Left hindlimb (tissue), 1 donor: ENCODE measurements at regions not wholly inside any gene's neighbourhood (a gene's known extent, or its start where the extent isn't known, plus 50 kb on each side); places are given as distances from the start of the nearest gene placed in this dataset.
"Not testable (repeated sequence)": the region's sequence is repeated elsewhere in the genome, so short reads cannot be mapped to it uniquely, and the experiment has no call there.

Experiments used
- DNase-seq: peaks from one replicate; pipeline ENCODE4 v3.0.0-alpha.2; 2018

DNA sequence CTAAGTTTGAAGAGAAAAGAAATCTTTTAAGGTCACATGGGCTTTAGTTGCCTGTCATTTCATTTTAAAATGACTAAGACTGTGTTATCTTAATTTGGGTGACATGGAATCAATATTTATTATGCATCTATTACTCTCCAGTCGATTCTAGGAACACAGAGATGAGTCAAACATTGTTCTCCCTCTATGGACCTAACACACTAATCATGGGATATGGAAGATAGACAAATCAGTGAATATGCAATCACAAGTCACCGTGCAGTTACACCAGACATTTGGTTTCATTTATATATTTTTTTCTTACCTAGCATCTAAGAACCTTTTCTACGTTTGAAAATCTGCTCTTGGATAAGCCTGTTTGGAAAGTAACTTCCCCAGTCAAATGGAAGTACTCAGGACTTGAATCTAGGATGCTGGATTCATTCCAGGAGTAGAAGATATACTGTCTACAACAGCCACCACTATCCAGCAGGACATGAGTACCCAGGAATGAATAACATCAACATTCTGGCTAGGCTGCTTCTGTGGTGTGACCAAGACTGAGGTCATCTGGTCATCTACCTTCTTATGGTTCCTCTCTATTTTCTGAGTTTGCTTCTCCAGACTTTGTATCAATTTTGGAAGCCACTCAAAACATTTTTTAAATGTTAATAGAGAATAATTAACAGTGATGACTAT lies 902.9 kb upstream of the LRRN3 start:
- DNase-seq, result no peak

GRCh38 chr7:110204527-110204926 lies 886.4 kb upstream of the LRRN3 start:
- DNase-seq, result no peak

DNA sequence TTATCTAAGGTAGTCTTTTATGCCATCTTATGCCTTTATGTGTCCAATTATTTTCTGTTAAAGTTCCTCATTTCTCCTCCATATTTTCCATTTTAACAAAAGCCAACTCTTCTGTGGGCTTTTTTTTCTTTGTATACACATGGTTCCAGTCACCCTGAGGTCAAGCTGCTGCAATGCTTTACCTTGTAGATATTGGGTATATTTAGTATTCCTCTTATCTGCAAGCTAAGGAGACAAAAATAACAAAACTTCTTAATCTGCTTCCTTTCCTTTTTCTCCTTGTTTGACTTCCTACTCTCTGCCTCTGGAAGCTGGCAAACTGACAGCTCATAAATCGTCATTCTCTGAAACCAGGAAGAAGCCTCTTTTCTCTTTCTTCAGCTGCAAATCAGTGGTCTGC lies 885.0 kb upstream of the LRRN3 start:
- no peak for DNase-seq

DNA sequence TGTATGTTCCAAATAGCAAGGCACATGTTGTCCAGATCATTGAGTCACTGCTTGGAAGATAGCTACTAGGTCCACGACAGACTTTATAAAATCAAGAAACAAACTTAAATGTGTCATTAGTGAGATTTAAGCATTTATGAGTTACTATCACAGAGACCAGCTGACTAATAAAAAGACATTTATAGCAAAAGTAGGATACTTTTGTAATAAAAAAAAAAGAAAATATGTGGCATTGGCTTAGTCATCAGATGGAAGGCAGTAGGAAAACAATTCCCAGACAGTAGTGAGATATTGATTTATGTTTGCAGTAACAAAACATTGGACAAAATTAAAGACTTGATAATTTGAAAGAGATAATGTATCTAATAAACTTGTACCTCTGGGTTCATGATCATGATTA lies 881.0 kb upstream of the LRRN3 start:
- no peak for DNase-seq

DNA sequence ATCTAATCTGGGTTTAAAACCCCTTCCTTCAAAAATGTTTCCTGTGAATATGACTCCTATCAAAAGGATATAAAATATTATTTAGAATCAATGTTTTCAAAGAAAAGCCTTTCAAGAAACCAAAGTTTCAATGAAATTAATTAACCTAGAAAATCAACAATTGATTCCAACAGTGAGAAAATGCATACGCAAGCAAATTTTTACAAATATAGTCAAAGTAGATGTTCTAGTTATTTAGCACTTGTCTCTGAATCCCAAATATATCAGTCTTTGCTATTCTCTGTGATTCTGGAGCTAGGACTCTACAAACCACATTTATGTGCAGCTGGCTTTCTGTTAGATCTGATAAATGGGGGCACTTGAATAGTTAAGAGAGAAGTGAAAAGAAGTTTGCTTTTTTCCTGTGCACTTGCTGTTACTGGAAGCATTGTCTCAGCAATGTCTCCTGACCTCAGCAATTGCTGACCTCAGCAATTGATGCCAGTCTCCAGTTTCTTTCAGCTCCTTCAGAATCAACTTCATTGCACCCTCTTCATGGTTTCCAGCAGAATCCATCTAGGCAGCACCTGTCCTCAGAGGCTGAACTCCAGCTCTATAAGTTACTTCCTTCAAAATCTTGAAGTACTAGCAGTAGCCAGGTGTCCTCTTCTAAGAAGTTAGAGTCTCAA lies 879.9 kb upstream of the LRRN3 start:
- no peak for DNase-seq

DNA sequence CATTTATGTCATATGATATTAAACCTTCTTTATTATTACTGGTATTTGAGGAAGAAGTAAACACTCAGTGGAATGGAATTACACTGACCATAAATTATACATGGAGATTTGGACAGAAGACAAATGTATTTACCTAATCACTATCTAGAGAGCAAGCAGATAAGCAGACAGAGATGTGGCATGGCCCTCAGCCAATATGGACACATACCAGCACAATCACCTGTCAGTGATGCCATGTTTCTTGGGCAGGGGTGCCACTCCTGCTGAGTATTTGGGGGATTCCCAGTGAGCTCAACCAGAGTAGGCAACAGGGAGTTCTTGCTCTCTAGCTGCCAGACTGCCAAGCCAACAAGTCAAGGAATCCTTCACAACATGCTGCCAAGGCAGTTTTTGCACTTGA lies 866.3 kb upstream of the LRRN3 start:
- DNase-seq, result no peak

DNA sequence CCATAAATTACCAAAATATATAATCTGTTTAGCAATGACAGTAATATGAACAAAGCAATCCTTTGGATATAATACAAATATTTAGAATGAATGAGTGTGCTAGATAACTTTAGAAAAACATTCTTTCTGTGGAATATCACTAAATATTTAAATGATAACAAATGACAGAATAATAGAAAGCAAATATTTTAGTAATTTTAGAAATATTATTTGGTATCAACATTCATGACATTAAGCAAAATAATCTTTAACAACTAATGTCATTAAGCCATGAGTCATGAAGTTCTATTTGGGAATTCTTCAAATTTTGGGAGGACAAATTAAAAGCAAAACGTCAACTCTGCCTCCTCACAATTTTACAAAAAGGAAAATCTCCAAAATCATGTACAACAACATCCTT lies 844.8 kb upstream of the LRRN3 start:
- DNase-seq, result no peak

GRCh38 chr7:110253093-110253492 lies 837.8 kb upstream of the LRRN3 start:
- no peak for DNase-seq

DNA sequence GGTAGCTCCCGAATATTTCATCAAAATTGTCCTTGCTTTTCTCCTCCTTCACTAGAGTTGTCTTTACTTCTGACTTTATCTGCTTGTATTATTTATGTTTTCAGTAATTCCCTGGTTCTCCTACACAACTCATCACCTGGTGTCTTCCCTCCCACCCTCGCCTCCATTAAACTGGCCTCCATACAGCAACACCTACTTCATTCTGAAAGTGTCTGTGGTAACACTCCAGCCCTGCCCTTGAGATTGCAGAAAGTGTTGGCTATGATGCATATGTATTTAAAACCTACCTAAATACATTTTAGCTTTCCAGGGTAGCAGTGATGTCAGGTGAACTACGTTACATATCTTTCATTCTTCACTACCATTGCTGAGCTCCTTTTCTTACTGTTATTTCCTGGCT lies 833.3 kb upstream of the LRRN3 start:
- DNase-seq, result no peak

GRCh38 chr7:110262251-110262650 lies 828.7 kb upstream of the LRRN3 start:
- DNase-seq, result no peak

DNA sequence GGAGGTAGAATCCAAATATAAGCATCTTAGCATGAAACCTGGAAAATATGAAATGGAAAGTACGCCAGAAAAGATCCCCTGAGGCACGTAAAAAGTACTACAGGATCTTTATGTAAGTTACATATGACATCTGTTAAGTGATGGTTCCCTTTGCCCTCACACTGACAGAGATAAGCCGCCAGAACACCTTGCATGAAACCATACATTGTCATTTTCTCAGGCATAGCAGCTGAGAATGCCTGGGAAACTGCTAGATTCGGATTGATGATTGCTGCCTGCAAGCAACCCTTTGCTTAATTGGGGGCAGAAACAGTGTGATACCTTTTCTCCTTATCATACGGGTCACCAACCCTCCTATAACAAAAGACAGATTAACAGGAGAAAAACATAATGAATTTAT lies 826.6 kb upstream of the LRRN3 start:
- no peak for DNase-seq

GRCh38 chr7:110281362-110281761 lies 809.6 kb upstream of the LRRN3 start:
- DNase-seq, result no peak

DNA sequence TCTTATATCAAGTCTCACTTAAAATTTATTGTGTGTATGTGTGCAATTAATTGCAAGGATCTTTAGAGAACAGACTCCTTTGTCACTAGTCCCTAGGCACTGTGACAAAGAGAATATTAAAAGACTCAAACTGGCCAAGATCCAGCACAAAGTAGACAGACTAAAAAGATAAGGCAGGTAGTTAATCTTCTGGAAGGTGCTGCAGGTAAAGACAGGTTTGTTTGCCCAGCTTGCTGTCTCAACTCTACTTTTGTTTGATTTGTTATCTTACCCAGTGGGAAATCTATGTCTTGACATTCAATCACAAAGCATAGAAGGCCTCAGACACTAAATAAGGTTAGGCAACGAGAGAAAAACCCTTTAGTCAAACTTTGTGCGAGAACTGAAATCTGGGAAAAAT lies 807.9 kb upstream of the LRRN3 start:
- no peak for DNase-seq

DNA sequence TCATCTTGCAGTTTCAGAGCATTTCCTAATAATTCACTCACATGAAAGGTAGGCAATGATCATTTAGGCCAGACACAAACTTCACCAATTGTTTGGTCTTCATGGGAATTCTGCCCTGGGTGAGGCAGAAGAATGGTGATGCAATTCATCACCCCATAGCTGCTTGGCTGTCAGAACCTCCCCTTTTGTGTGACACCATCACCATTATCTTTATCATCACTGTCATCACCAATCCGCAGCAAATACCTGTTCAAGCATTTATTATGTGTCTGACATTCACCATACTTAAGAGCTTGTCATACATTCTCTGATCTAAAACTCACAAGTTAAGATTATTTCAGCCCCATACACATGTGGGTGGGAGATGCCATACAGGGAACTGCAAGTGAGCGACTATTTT lies 799.5 kb upstream of the LRRN3 start:
- no peak for DNase-seq

- DNase-seq, result no peak
Measured at GRCh38 chr7:110296321-110296720, 794.6 kb upstream of the LRRN3 start.

GRCh38 chr7:110307776-110308175 lies 783.2 kb upstream of the LRRN3 start:
- DNase-seq, result no peak

DNA sequence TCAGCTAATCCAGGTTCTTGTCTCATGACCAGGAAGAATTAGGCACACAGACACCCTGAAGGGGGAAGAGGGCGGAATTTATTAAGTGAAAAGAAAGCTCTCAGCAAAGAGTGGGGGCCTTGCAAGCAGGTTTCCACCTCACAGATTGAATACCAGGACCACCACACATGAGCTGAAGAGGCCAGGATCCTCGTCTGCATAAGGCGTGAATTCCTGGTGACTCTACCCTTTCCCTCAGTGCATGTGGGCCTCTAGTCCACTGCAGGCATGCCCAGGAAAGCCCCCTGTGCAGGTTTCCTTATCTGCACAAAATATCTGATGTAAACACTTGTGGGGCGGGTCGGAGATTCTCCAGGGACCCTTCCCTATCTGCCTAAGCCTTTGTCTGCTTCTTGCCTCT lies 782.1 kb upstream of the LRRN3 start:
- no peak for DNase-seq

DNA sequence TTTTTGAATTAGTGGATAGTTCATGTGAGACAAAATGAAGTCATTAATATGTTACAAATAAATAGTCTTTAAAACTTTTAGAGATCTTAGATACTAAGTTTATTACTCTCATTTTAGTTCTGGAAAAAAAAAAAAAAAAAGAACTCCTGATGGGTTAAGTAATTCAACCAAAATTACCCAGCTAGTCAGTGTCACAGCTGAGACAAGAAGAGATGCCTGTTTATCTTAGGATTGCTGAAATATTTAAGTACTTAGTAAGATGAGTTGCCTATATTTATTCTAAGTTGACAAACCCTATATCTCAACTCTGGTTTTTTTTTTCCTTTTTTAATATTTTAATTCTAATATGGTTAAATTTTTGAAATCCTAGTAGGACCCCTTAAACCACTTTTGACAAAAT lies 781.0 kb upstream of the LRRN3 start:
- DNase-seq, result no peak

DNA sequence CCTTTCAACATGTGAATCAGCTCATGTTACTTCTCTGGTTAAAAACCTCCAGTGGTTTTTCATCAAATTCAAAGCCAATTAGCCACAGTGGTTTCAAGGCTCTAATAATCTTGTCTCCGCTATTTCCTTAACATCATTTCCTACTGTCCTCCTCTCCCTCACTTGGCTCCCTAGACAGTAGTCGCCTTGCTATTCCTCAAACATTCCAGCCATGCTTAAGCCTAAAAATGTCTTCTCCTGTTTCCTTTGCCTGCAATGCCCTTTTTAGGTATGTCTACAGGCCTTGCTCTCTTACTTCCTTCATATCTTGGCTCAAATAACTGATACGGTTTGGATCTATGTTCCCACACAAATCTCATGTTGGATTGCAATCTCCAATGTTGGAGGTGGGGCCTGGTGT lies 779.4 kb upstream of the LRRN3 start:
- DNase-seq, result no peak

- DNase-seq, result no peak
Measured at GRCh38 chr7:110317541-110318265, 773.2 kb upstream of the LRRN3 start.

GRCh38 chr7:110320285-110320684 lies 770.6 kb upstream of the LRRN3 start:
- DNase-seq, result not testable (repeated sequence)

DNA sequence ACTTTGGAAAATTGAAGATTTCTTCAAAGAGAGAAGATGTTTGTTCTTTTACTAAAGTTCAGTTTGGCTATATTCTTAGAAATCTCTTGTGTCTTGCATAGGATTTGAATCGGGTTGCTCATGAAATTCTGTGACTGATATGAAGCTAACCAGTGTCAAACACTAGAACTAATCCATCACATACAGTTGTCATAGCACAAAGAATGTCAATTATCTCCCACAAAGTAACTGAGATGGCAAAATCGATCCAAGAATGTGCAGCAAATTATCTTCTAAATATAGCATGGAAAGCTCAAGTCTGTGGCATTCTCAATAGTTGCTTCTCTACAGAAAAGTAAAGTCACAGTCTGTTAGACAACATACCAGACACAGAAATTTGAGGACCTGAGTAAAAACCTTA lies 768.1 kb upstream of the LRRN3 start:
- DNase-seq, result no peak

- DNase-seq, result no peak
Measured at GRCh38 chr7:110326966-110327365, 764.0 kb upstream of the LRRN3 start.

- DNase-seq, result no peak
Measured at GRCh38 chr7:110336423-110336822, 754.5 kb upstream of the LRRN3 start.
